Loucy (cell line): ENCODE measurements at regions not wholly inside any gene's neighbourhood (a gene's known extent, or its start where the extent isn't known, plus 50 kb on each side); places are given as distances from the start of the nearest gene placed in this dataset.

ENCODE experiments used
- H2AFZ ChIP-seq: fragments of 200-600 bp; sonication (generic); 2 replicates; pipeline ENCODE4 v1.6.0; 2016; ENCODE audit warnings: antibody characterized with exemption, mild to moderate bottlenecking, low read length, moderate library complexity
- H3F3A ChIP-seq: fragments of 200-600 bp; 2 replicates; pipeline ENCODE4 v1.6.0; 2016; ENCODE audit warnings: antibody characterized with exemption, low read depth, mild to moderate bottlenecking
- H3K27me3 ChIP-seq: fragments of 200-600 bp; sonication (generic); 2 replicates; pipeline ENCODE4 v1.6.1; 2014; ENCODE audit warnings: low read length, mild to moderate bottlenecking; ENCODE audit not compliant: insufficient read depth, poor library complexity, severe bottlenecking
- H3K36me3 ChIP-seq: fragments of 200-600 bp; sonication (generic); 2 replicates; pipeline ENCODE4 v1.6.1; 2016; ENCODE audit warnings: low read length; ENCODE audit not compliant: insufficient read depth
- H3K4me1 ChIP-seq: fragments of 200-600 bp; sonication (generic); 2 replicates; pipeline ENCODE4 v1.5.1; 2014; ENCODE audit warnings: low read length, mild to moderate bottlenecking; ENCODE audit not compliant: insufficient read depth, poor library complexity, severe bottlenecking
- H3K4me2 ChIP-seq: fragments of 200-600 bp; sonication (generic); 2 replicates; pipeline ENCODE4 v1.6.0; 2014; ENCODE audit warnings: antibody characterized with exemption, low read length, low read depth, mild to moderate bottlenecking; ENCODE audit not compliant: poor library complexity, severe bottlenecking
- H3K4me3 ChIP-seq: fragments of 200-600 bp; sonication (generic); 2 replicates; pipeline ENCODE4 v1.5.1; 2014; ENCODE audit warnings: low read length, mild to moderate bottlenecking, mixed read lengths; ENCODE audit not compliant: poor library complexity, severe bottlenecking
- H3K79me2 ChIP-seq: fragments of 200-600 bp; sonication (generic); 2 replicates; pipeline ENCODE4 v1.6.1; 2014; ENCODE audit warnings: low read length; ENCODE audit not compliant: insufficient read depth
- H3K9ac ChIP-seq: fragments of 200-600 bp; sonication (generic); 2 replicates; pipeline ENCODE4 v1.6.0; 2014; ENCODE audit warnings: mild to moderate bottlenecking, low read depth, low read length, moderate library complexity; ENCODE audit not compliant: poor library complexity, severe bottlenecking
- H3K9me2 ChIP-seq: fragments of 200-600 bp; sonication (generic); replicated peaks from 2 replicates; pipeline ENCODE4 v1.6.1; 2016; ENCODE audit warnings: low read depth, low read length, mixed read lengths
- H3K9me3 ChIP-seq: fragments of 200-600 bp; sonication (generic); 2 replicates; pipeline ENCODE4 v1.6.1; 2014; ENCODE audit warnings: mild to moderate bottlenecking, antibody characterized with exemption, low read length, low read depth; ENCODE audit not compliant: insufficient read depth
- H4K20me1 ChIP-seq: fragments of 200-600 bp; sonication (generic); 2 replicates; pipeline ENCODE4 v1.6.0; 2014; ENCODE audit warnings: antibody characterized with exemption, low read length, mild to moderate bottlenecking; ENCODE audit not compliant: insufficient read depth, poor library complexity, severe bottlenecking
- CTCF ChIP-seq: fragments of 200-600 bp; sonication (generic); conservative IDR thresholded peaks from 2 replicates; pipeline ENCODE4 v1.5.1; 2014; ENCODE audit warnings: mild to moderate bottlenecking, antibody characterized with exemption, low read length
- EZH2phosphoT487 ChIP-seq: fragments of 200-600 bp; IDR thresholded peaks from 2 replicates; pipeline ENCODE4 v1.6.1; 2018; ENCODE audit warnings: antibody characterized with exemption, mild to moderate bottlenecking, moderate library complexity, borderline replicate concordance

- Histone ChIP-seq H3K27me3 (no peaks in the 10 kb centered on the region), H3K4me2 (no peak overlapping the region), H3K9me3 (no peaks in the 10 kb centered on the region), H3K4me3 (no peak overlapping the region), H3K79me2 (no peaks in the 10 kb centered on the region), H4K20me1 (no peaks in the 10 kb centered on the region), H3K9ac (no peak overlapping the region), H2AFZ (no peak overlapping the region), H3F3A (no peaks in the 10 kb centered on the region), H3K4me1 (no peaks in the 10 kb centered on the region), H3K9me2 (no peaks in the 10 kb centered on the region), H3K36me3 (no peaks in the 10 kb centered on the region)
- TF ChIP-seq EZH2phosphoT487 (no peak), CTCF (no peak)
Measured at GRCh38 chr11:21888814-21889213, 304.1 kb upstream of the ANO5 start.

- Histone ChIP-seq H3K9me3 (no peaks in the 10 kb centered on the region), H3F3A (no peaks in the 10 kb centered on the region), H3K4me2 (no peak overlapping the region), H3K79me2 (no peaks in the 10 kb centered on the region), H3K9me2 (no peaks in the 10 kb centered on the region), H2AFZ (no peak overlapping the region), H3K36me3 (no peaks in the 10 kb centered on the region), H3K4me3 (no peak overlapping the region), H4K20me1 (no peaks in the 10 kb centered on the region), H3K9ac (no peak overlapping the region), H3K4me1 (no peaks in the 10 kb centered on the region), H3K27me3 (no peaks in the 10 kb centered on the region)
- TF ChIP-seq EZH2phosphoT487: no peak
Measured at GRCh38 chr11:21892736-21893564, 299.9 kb upstream of the ANO5 start.

GRCh38 chr11:21893565-21893867, 299.4 kb upstream of the ANO5 start:
- H3K4me3 ChIP-seq: no peak overlapping the region

More at GRCh38 chr11:21893565-21893867, 299.4 kb upstream of the ANO5 start:
- Histone ChIP-seq H4K20me1 (no peaks in the 10 kb centered on the region), H3K4me1 (no peaks in the 10 kb centered on the region), H3K9me3 (no peaks in the 10 kb centered on the region), H3F3A (no peaks in the 10 kb centered on the region), H3K9me2 (no peaks in the 10 kb centered on the region), H3K36me3 (no peaks in the 10 kb centered on the region), H3K4me2 (no peak overlapping the region), H3K79me2 (no peaks in the 10 kb centered on the region), H3K27me3 (no peaks in the 10 kb centered on the region), H3K9ac (no peak overlapping the region), H2AFZ (no peak overlapping the region)
- no peak for TF ChIP-seq EZH2phosphoT487
- no peak for TF ChIP-seq CTCF
